ENCODE measurements at regions not wholly inside any gene's neighbourhood (a gene's known extent, or its start where the extent isn't known, plus 50 kb on each side); places are given as distances from the start of the nearest gene placed in this dataset.

DNA sequence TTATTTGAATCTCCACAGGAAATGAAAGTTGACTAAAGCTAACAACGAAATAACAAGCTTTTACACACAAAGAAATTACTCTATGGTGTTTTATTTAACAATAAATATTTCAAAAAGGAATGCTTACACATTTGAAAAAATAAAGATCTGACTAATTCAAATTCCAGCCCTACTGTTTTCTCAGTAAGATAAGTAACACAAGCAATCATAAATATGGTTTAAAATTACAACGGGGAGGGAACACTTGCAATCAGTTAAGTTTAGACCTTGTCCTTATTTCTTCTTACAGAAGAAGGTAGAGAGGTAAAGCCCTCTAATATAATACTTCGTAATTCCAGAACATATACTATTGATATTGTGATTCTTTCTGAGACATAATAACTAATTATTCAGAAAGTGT lies 158.5 kb downstream of the DHX15 start:
- POLR2A ChIA-PET = no interaction called here
- FAIRE-seq = no peak
- in situ Hi-C loops (cut with MboI) = no loop called here

More for the DNA sequence above, 158.5 kb downstream of the DHX15 start:
- TF ChIP-seq KDM2B (CRISPR knock-in tag; IDR thresholded peaks at IDR 0.05) (no peak), ILK (tag; IDR thresholded peaks at IDR 0.05; ENCODE audit: borderline replicate concordance, low read depth) (no peak), CCNT2 (IDR thresholded peaks at IDR 0.05; ENCODE audit: borderline replicate concordance, extremely low read depth, insufficient read length, low read depth, low read length) (no peak), TSC22D4 (tag; IDR thresholded peaks at IDR 0.05) (no peak), ZZZ3 (IDR thresholded peaks at IDR 0.05) (no peak), SMAD1 (IDR thresholded peaks at IDR 0.05; ENCODE audit: low read depth, low read length, partially characterized antibody) (no peak), ADNP (tag; IDR thresholded peaks at IDR 0.05) (no peak)
- TF ChIP-seq, protein P1, sequence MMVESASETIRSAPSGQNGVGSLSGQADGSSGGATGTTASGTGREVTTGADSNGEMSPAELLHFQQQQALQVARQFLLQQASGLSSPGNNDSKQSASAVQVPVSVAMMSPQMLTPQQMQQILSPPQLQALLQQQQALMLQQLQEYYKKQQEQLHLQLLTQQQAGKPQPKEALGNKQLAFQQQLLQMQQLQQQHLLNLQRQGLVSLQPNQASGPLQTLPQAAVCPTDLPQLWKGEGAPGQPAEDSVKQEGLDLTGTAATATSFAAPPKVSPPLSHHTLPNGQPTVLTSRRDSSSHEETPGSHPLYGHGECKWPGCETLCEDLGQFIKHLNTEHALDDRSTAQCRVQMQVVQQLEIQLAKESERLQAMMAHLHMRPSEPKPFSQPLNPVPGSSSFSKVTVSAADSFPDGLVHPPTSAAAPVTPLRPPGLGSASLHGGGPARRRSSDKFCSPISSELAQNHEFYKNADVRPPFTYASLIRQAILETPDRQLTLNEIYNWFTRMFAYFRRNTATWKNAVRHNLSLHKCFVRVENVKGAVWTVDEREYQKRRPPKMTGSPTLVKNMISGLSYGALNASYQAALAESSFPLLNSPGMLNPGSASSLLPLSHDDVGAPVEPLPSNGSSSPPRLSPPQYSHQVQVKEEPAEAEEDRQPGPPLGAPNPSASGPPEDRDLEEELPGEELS (CRISPR knock-in tag; IDR thresholded peaks at IDR 0.05; ENCODE audit: borderline replicate concordance) = no peak
- intact Hi-C loops (cut with micrococcal nuclease) = no loop called here
- Histone ChIP-seq H3K4me3 (no peak overlapping the region), H3K27ac (ENCODE audit: extremely low read depth, low read depth, low read length) (no peak overlapping the region), H3K27me3 (ENCODE audit: control insufficient read depth in 2 of 2, insufficient read depth in 2 of 2, low read length in 2 of 2) (peaks cover 0 to 4% of the 10 kb centered on the region in 2 experiments; a peak in 2 of 5 replicates), H3K4me1 (replicated peaks in 1 of 2; ENCODE audit: control insufficient read depth in 2 of 2, insufficient read depth in 2 of 2, low read length in 2 of 2) (no peaks in the 10 kb centered on the region), H3K9me3 (replicated peaks; ENCODE audit: control insufficient read depth, insufficient read depth, low read depth, low read length) (no peaks in the 10 kb centered on the region), H3K4me2 (ENCODE audit: insufficient read depth, low read length) (no peak overlapping the region), H3K36me3 (ENCODE audit: control insufficient read depth, insufficient read depth, low read length) (no peaks in the 10 kb centered on the region), H3K79me2 (ENCODE audit: control insufficient read depth, insufficient read depth, low read length) (no peaks in the 10 kb centered on the region), H2AFZ (ENCODE audit: low read depth, low read length) (no peak overlapping the region), H4K20me1 (replicated peaks; ENCODE audit: control insufficient read depth, insufficient read depth, low read length) (no peaks in the 10 kb centered on the region), H3K9ac (ENCODE audit: insufficient read depth in 1 of 2, low read depth in 2 of 2, low read length in 2 of 2) (no peak overlapping the region), H3K9me1 (ENCODE audit: control insufficient read depth, insufficient read depth, low read length) (no peaks in the 10 kb centered on the region)
- CTCF ChIA-PET (ENCODE audit: low intra/inter-chr PET ratio) = no interaction called here
- DNase-seq (ENCODE audit: extremely low read depth in 1 of 4, low spot score in 3 of 4) (no peak), ATAC-seq (no peak)
- 0% methylated on average over 3 of the region's 3 CpGs for WGBS (ENCODE audit: insufficient coverage, low coverage, missing lambda C conversion rate)
- BruUV-seq (replicated peaks) = no TSS peak
